ENCODE measurements at regions not wholly inside any gene's neighbourhood (a gene's known extent, or its start where the extent isn't known, plus 50 kb on each side); places are given as distances from the start of the nearest gene placed in this dataset.

GRCh38 chr1:5403935-5404334 is 588.3 kb downstream of the NPHP4 start:
- DNase-seq: no peak

GRCh38 chr1:5402618-5403017 is 589.6 kb downstream of the NPHP4 start:
- DNase-seq: no peak

GRCh38 chr1:5399771-5400170 is 592.5 kb downstream of the NPHP4 start:
- no peak for DNase-seq

- DNase-seq: no peak
Measured at GRCh38 chr1:5396593-5396992, 595.6 kb downstream of the NPHP4 start.

- DNase-seq: no peak
Measured at GRCh38 chr1:5394111-5394510, 598.1 kb downstream of the NPHP4 start.

GRCh38 chr1:5393603-5394002 is 598.6 kb downstream of the NPHP4 start:
- no peak for DNase-seq

GRCh38 chr1:5393146-5393545 is 599.1 kb downstream of the NPHP4 start:
- no peak for DNase-seq

- DNase-seq: no peak
Measured at GRCh38 chr1:5391725-5392124, 600.5 kb downstream of the NPHP4 start.

- no peak for DNase-seq
Measured at GRCh38 chr1:5390504-5390903, 601.7 kb downstream of the NPHP4 start.

- no peak for DNase-seq
Measured at GRCh38 chr1:5389101-5389885, 602.9 kb downstream of the NPHP4 start.

- DNase-seq: no peak
Measured at GRCh38 chr1:5388622-5389021, 603.6 kb downstream of the NPHP4 start.

- no peak for DNase-seq
Measured at GRCh38 chr1:5386371-5386770, 605.9 kb downstream of the NPHP4 start.

GRCh38 chr1:5385956-5386355 is 606.3 kb downstream of the NPHP4 start:
- DNase-seq: no peak

- no peak for DNase-seq
Measured at GRCh38 chr1:5385096-5385799, 607.0 kb downstream of the NPHP4 start.

GRCh38 chr1:5381491-5381890 is 610.7 kb downstream of the NPHP4 start:
- DNase-seq: no peak

GRCh38 chr1:5379176-5379759 is 613.0 kb downstream of the NPHP4 start:
- DNase-seq: no peak

- no peak for DNase-seq
Measured at GRCh38 chr1:5376538-5377247, 615.5 kb downstream of the NPHP4 start.

- no peak for DNase-seq
Measured at GRCh38 chr1:5375481-5375880, 616.7 kb downstream of the NPHP4 start.

GRCh38 chr1:5374192-5374591 is 618.0 kb downstream of the NPHP4 start:
- no peak for DNase-seq

- no peak for DNase-seq
Measured at GRCh38 chr1:5373281-5373680, 618.9 kb downstream of the NPHP4 start.

GRCh38 chr1:5371270-5371669 is 621.0 kb downstream of the NPHP4 start:
- DNase-seq: no peak

GRCh38 chr1:5370311-5370710 is 621.9 kb downstream of the NPHP4 start:
- no peak for DNase-seq

- no peak for DNase-seq
Measured at GRCh38 chr1:5369223-5369622, 623.0 kb downstream of the NPHP4 start.

- DNase-seq: no peak
Measured at GRCh38 chr1:5368201-5368600, 624.0 kb downstream of the NPHP4 start.

Data from activated CD4-positive, alpha-beta T cell treated with anti-CD3 and anti-CD28 coated beads for 4 hours (primary cell).